ENCODE measurements at regions not wholly inside any gene's neighbourhood (a gene's known extent, or its start where the extent isn't known, plus 50 kb on each side); places are given as distances from the start of the nearest gene placed in this dataset.
"Not testable (repeated sequence)": the region's sequence is repeated elsewhere in the genome, so short reads cannot be mapped to it uniquely, and the experiment has no call there.

- no peak for DNase-seq
These were observed 90.1 kb upstream of the CPSF6 start for GRCh38 chr12:69149270-69149669.

- no peak for DNase-seq
These were observed 89.1 kb upstream of the CPSF6 start for GRCh38 chr12:69150083-69150795.

- DNase-seq = no peak
These were observed 88.6 kb upstream of the CPSF6 start for GRCh38 chr12:69150796-69151127.

GRCh38 chr12:69151254-69151764 lies 88.1 kb upstream of the CPSF6 start:
- DNase-seq = no peak

GRCh38 chr12:69154585-69155363 lies 84.6 kb upstream of the CPSF6 start:
- peak; percentile 63 for DNase-seq

GRCh38 chr12:69157023-69157655 lies 82.2 kb upstream of the CPSF6 start:
- peak; percentile 38 for DNase-seq

GRCh38 chr12:69161829-69162228 lies 77.5 kb upstream of the CPSF6 start:
- no peak for DNase-seq

- DNase-seq = no peak
These were observed 75.5 kb upstream of the CPSF6 start for GRCh38 chr12:69163681-69164362.

GRCh38 chr12:69167648-69168165 lies 71.7 kb upstream of the CPSF6 start:
- no peak for DNase-seq

GRCh38 chr12:69168363-69168762 lies 71.0 kb upstream of the CPSF6 start:
- no peak for DNase-seq

GRCh38 chr12:69168828-69169227 lies 70.5 kb upstream of the CPSF6 start:
- no peak for DNase-seq

- no peak for DNase-seq
These were observed 69.1 kb upstream of the CPSF6 start for GRCh38 chr12:69170293-69170692.

GRCh38 chr12:69171881-69172280 lies 67.5 kb upstream of the CPSF6 start:
- no peak for DNase-seq

- DNase-seq = no peak
These were observed 66.9 kb upstream of the CPSF6 start for GRCh38 chr12:69172491-69172890.

GRCh38 chr12:69173368-69173767 lies 66.0 kb upstream of the CPSF6 start:
- DNase-seq = no peak

GRCh38 chr12:69179786-69180185 lies 59.6 kb upstream of the CPSF6 start:
- DNase-seq = no peak

- not testable (repeated sequence) for DNase-seq
These were observed 51.8 kb upstream of the CPSF6 start for GRCh38 chr12:69187572-69187971.

GRCh38 chr12:69189378-69189978 lies 49.9 kb upstream of the CPSF6 start:
- no peak for DNase-seq
